Activated CD4-positive, alpha-beta T cell treated with anti-CD3 and anti-CD28 coated beads for 36 hours (primary cell): ENCODE measurements at regions not wholly inside any gene's neighbourhood (a gene's known extent, or its start where the extent isn't known, plus 50 kb on each side); places are given as distances from the start of the nearest gene placed in this dataset.

Experiments
- ATAC-seq: fragments of 200-7000 bp; cut with Tn5 transposase; one replicate; pipeline ENCODE4 v1.10.0; 2021; ENCODE audit warnings: mild to moderate bottlenecking, moderate library complexity
- CTCF ChIA-PET: fragments of 350-600 bp; sonication (Branson Sonifier 250); formaldehyde crosslinking; loops from one replicate; lab custom pipeline; 2021; ENCODE audit warnings: antibody characterized with exemption; lab: Charles Lee
- POLR2A ChIA-PET: fragments of 350-600 bp; sonication (Branson Sonifier 250); formaldehyde crosslinking; loops from one replicate; lab custom pipeline; 2021; ENCODE audit warnings: antibody characterized with exemption, inconsistent platforms; lab: Charles Lee
- DNase-seq: peaks from one replicate; pipeline ENCODE4 v3.0.0-alpha.2; 2020
- H3K27ac Mint-ChIP-seq: one replicate; pipeline ENCODE4 v1.8.0; 2021; ENCODE audit warnings: mixed read lengths
- H3K27me3 Mint-ChIP-seq: one replicate; pipeline ENCODE4 v1.8.0; 2021; ENCODE audit warnings: mixed read lengths
- H3K36me3 Mint-ChIP-seq: one replicate; pipeline ENCODE4 v1.8.0; 2021; ENCODE audit warnings: low read depth, mixed read lengths
- H3K4me1 Mint-ChIP-seq: one replicate; pipeline ENCODE4 v1.8.0; 2021; ENCODE audit warnings: mixed read lengths
- H3K4me3 Mint-ChIP-seq: one replicate; pipeline ENCODE4 v1.8.0; 2021; ENCODE audit warnings: mild to moderate bottlenecking, moderate library complexity, mixed read lengths
- H3K9me3 Mint-ChIP-seq: one replicate; pipeline ENCODE4 v1.8.0; 2021; ENCODE audit warnings: low read depth, mixed read lengths
- intact Hi-C, 2 experiments: fragments of 100-400 bp; cut with DNase I in 1 of 2; cut with micrococcal nuclease in 1 of 2; formaldehyde crosslinking; loops; one replicate each; pipeline versions ENCODE4 v1.14.2 to v1.15.1; 2022 to 2024; cut with DNase I, micrococcal nuclease

- Mint-ChIP-seq H3K27ac (no peak overlapping the region), H3K36me3 (no peaks in the 10 kb centered on the region), H3K4me3 (no peak overlapping the region), H3K27me3 (no peaks in the 10 kb centered on the region), H3K4me1 (peaks cover 52% of the 10 kb centered on the region), H3K9me3 (no peaks in the 10 kb centered on the region)
- CTCF ChIA-PET = no interaction called here
- intact Hi-C loops = no loop called here
- POLR2A ChIA-PET = no interaction called here
- DNase-seq (no peak), ATAC-seq (no peak)
Observed at GRCh38 chr15:60122691-60123090, 118.6 kb downstream of the FOXB1 start.

GRCh38 chr15:60124460-60125070 is 120.5 kb downstream of the FOXB1 start:
- Mint-ChIP-seq H3K4me1 (peaks cover 68% of the 10 kb centered on the region), H3K36me3 (no peaks in the 10 kb centered on the region), H3K4me3 (no peak overlapping the region), H3K9me3 (no peaks in the 10 kb centered on the region), H3K27ac (peak overlapping the region; percentile 23), H3K27me3 (no peaks in the 10 kb centered on the region)
- CTCF ChIA-PET = interaction anchor here (1.1 kb wide), 1 partner anchor 10 kb away, joined by 3 read pairs; no protein-coding TSS in a partner anchor
- intact Hi-C loops = loop anchor here (5.0 kb wide), 2 partner anchors 207 to 432 kb away; no protein-coding TSS in a partner anchor
- DNase-seq (peak; percentile 23), ATAC-seq (no peak)
- POLR2A ChIA-PET = interaction anchor here (0.6 kb wide), 1 partner anchor 46 kb away, joined by 3 read pairs; no protein-coding TSS in a partner anchor

GRCh38 chr15:60125334-60125733 is 121.2 kb downstream of the FOXB1 start:
- intact Hi-C loops = loop anchor here (5.0 kb wide), 2 partner anchors 208 to 433 kb away; no protein-coding TSS in a partner anchor
- Mint-ChIP-seq H3K27ac (peak overlapping the region; percentile 23), H3K27me3 (no peaks in the 10 kb centered on the region), H3K4me1 (peaks cover 66% of the 10 kb centered on the region), H3K4me3 (no peak overlapping the region), H3K9me3 (no peaks in the 10 kb centered on the region), H3K36me3 (no peaks in the 10 kb centered on the region)
- ChIA-PET POLR2A (interaction anchor here (0.6 kb wide), 1 partner anchor 47 kb away, joined by 3 read pairs; no protein-coding TSS in a partner anchor), CTCF (interaction anchor here (1.1 kb wide), 1 partner anchor 10 kb away, joined by 3 read pairs; no protein-coding TSS in a partner anchor)
- ATAC-seq (no peak), DNase-seq (no peak)

- DNase-seq = no peak
- CTCF ChIA-PET = interaction anchor here (0.6 to 1.5 kb wide), 2 partner anchors 119 to 256 kb away, joined by 3 read pairs; no protein-coding TSS in a partner anchor
- peak overlapping the region; percentile 67 for H3K27ac Mint-ChIP-seq
- no peaks in the 10 kb centered on the region for H3K36me3 Mint-ChIP-seq
- no peaks in the 10 kb centered on the region for H3K9me3 Mint-ChIP-seq
- peak overlapping the region; percentile 41 for H3K4me3 Mint-ChIP-seq
- H3K4me1 Mint-ChIP-seq = peaks cover 66% of the 10 kb centered on the region
- intact Hi-C loops = loop anchor here (2.0 to 5.0 kb wide), 4 partner anchors 119 to 434 kb away; partner anchors contain the start of gene FOXB1 (in 1 of the 2)
- POLR2A ChIA-PET = no interaction called here
- ATAC-seq = no peak
- H3K27me3 Mint-ChIP-seq = no peaks in the 10 kb centered on the region
Observed at GRCh38 chr15:60126200-60126599, 122.1 kb downstream of the FOXB1 start.

- Mint-ChIP-seq H3K4me1 (peaks cover 61% of the 10 kb centered on the region), H3K4me3 (peak overlapping the region; percentile 41), H3K9me3 (no peaks in the 10 kb centered on the region), H3K27me3 (no peaks in the 10 kb centered on the region), H3K36me3 (no peaks in the 10 kb centered on the region), H3K27ac (peak overlapping the region; percentile 67)
- ATAC-seq = no peak
- no peak for DNase-seq
- intact Hi-C loops = loop anchor here (1.0 to 5.0 kb wide), 5 partner anchors 120 to 434 kb away; partner anchors contain the start of gene FOXB1 (in 1 of the 2)
- POLR2A ChIA-PET = interaction anchor here (0.7 kb wide), 1 partner anchor 375 kb away, joined by 3 read pairs; no protein-coding TSS in a partner anchor
- CTCF ChIA-PET = interaction anchor here (0.6 to 1.9 kb wide), 3 partner anchors 13 to 257 kb away, joined by 3 to 8 read pairs (median 3); no protein-coding TSS in a partner anchor
Observed at GRCh38 chr15:60126661-60127060, 122.5 kb downstream of the FOXB1 start.

GRCh38 chr15:60128000-60128376 is 123.9 kb downstream of the FOXB1 start:
- POLR2A ChIA-PET = no interaction called here
- Mint-ChIP-seq H3K4me1 (peaks cover 54% of the 10 kb centered on the region), H3K4me3 (peak overlapping the region; percentile 70), H3K9me3 (no peaks in the 10 kb centered on the region), H3K27me3 (no peaks in the 10 kb centered on the region), H3K27ac (peak overlapping the region; percentile 85), H3K36me3 (no peaks in the 10 kb centered on the region)
- DNase-seq (no peak), ATAC-seq (no peak)
- CTCF ChIA-PET = interaction anchor here (0.6 to 1.9 kb wide), 7 partner anchors 11 to 368 kb away, joined by 3 to 8 read pairs (median 3); partner anchors contain the start of gene FOXB1
- intact Hi-C loops = loop anchor here (1.0 to 5.0 kb wide), 6 partner anchors 53 to 436 kb away; partner anchors contain the start of gene FOXB1 (in 1 of the 2)

GRCh38 chr15:60128710-60129109 is 124.6 kb downstream of the FOXB1 start:
- no peak overlapping the region for H3K27ac Mint-ChIP-seq
- H3K4me1 Mint-ChIP-seq = peaks cover 54% of the 10 kb centered on the region
- CTCF ChIA-PET = interaction anchor here (0.9 to 1.9 kb wide), 4 partner anchors 11 to 187 kb away, joined by 3 to 8 read pairs (median 3); partner anchors contain the start of gene FOXB1
- ATAC-seq = no peak
- H3K4me3 Mint-ChIP-seq = no peak overlapping the region
- H3K27me3 Mint-ChIP-seq = no peaks in the 10 kb centered on the region
- intact Hi-C loops = loop anchor here (2.0 to 5.0 kb wide), 3 partner anchors 52 to 436 kb away; no protein-coding TSS in a partner anchor
- POLR2A ChIA-PET = no interaction called here
- no peaks in the 10 kb centered on the region for H3K36me3 Mint-ChIP-seq
- no peaks in the 10 kb centered on the region for H3K9me3 Mint-ChIP-seq
- DNase-seq = no peak

- ATAC-seq = no peak
- DNase-seq = no peak
- H3K9me3 Mint-ChIP-seq = no peaks in the 10 kb centered on the region
- ChIA-PET CTCF (interaction anchor here (0.6 kb wide), 1 partner anchor 124 kb away, joined by 5 read pairs; no protein-coding TSS in a partner anchor), POLR2A (no interaction called here)
- H3K4me1 Mint-ChIP-seq = peaks cover 41% of the 10 kb centered on the region
- H3K27ac Mint-ChIP-seq = no peak overlapping the region
- H3K36me3 Mint-ChIP-seq = no peaks in the 10 kb centered on the region
- H3K27me3 Mint-ChIP-seq = peaks cover 2% of the 10 kb centered on the region
- intact Hi-C loops = no loop called here
- H3K4me3 Mint-ChIP-seq = no peak overlapping the region
Observed at GRCh38 chr15:60130398-60130797, 126.3 kb downstream of the FOXB1 start.

- DNase-seq (no peak), ATAC-seq (no peak)
- peaks cover 2% of the 10 kb centered on the region for H3K27me3 Mint-ChIP-seq
- no peak overlapping the region for H3K27ac Mint-ChIP-seq
- intact Hi-C loops = no loop called here
- H3K4me3 Mint-ChIP-seq = no peak overlapping the region
- CTCF ChIA-PET = interaction anchor here (0.6 to 0.7 kb wide), 2 partner anchors 124 to 212 kb away, joined by 3 to 5 read pairs; no protein-coding TSS in a partner anchor
- H3K4me1 Mint-ChIP-seq = peaks cover 38% of the 10 kb centered on the region
- POLR2A ChIA-PET = no interaction called here
- H3K36me3 Mint-ChIP-seq = no peaks in the 10 kb centered on the region
- no peaks in the 10 kb centered on the region for H3K9me3 Mint-ChIP-seq
Observed at GRCh38 chr15:60130821-60131220, 126.7 kb downstream of the FOXB1 start.

- POLR2A ChIA-PET = no interaction called here
Observed at GRCh38 chr15:60134609-60135008, 130.5 kb downstream of the FOXB1 start.

GRCh38 chr15:60135961-60136360 is 131.8 kb downstream of the FOXB1 start:
- H3K36me3 Mint-ChIP-seq = no peaks in the 10 kb centered on the region
- intact Hi-C loops = no loop called here
- no peak overlapping the region for H3K4me3 Mint-ChIP-seq
- peaks cover 16% of the 10 kb centered on the region for H3K27me3 Mint-ChIP-seq
- POLR2A ChIA-PET = no interaction called here
- H3K4me1 Mint-ChIP-seq = no peaks in the 10 kb centered on the region
- DNase-seq (no peak), ATAC-seq (no peak)
- H3K27ac Mint-ChIP-seq = no peak overlapping the region
- no peaks in the 10 kb centered on the region for H3K9me3 Mint-ChIP-seq
- CTCF ChIA-PET = no interaction called here

More at GRCh38 chr15:60134609-60135008, 130.5 kb downstream of the FOXB1 start:
- peaks cover 9% of the 10 kb centered on the region for H3K27me3 Mint-ChIP-seq
- CTCF ChIA-PET = interaction anchor here (0.7 to 1.0 kb wide), 2 partner anchors 142 to 191 kb away, joined by 3 read pairs; no protein-coding TSS in a partner anchor
- intact Hi-C loops = no loop called here
- no peaks in the 10 kb centered on the region for H3K9me3 Mint-ChIP-seq
- peaks cover 4% of the 10 kb centered on the region for H3K4me1 Mint-ChIP-seq
- H3K27ac Mint-ChIP-seq = no peak overlapping the region
- H3K36me3 Mint-ChIP-seq = no peaks in the 10 kb centered on the region
- no peak overlapping the region for H3K4me3 Mint-ChIP-seq
- DNase-seq (peak; percentile 36), ATAC-seq (no peak)
